Bronchial epithelial cell (primary cell): ENCODE measurements at regions not wholly inside any gene's neighbourhood (a gene's known extent, or its start where the extent isn't known, plus 50 kb on each side); places are given as distances from the start of the nearest gene placed in this dataset.
A peak's percentile ranks its signal among the peaks of the same experiment; 100 is the strongest.

ENCODE experiments used
- DNase-seq: peaks from one replicate; pipeline ENCODE4 v3.0.0-alpha.2; 2010; ENCODE audit warnings: low read depth
- FAIRE-seq: peaks from 2 replicates; lab custom pipeline; 2011; peaks lifted over from hg19 to GRCh38; lab: Jason Lieb, UNC
- H3K27me3 ChIP-seq: 2 replicates; pipeline ENCODE4 v1.5.1; 2011; ENCODE audit warnings: low read length; ENCODE audit not compliant: control insufficient read depth, insufficient read depth
- H3K36me3 ChIP-seq: 2 replicates; pipeline ENCODE4 v1.5.1; 2011; ENCODE audit warnings: low read length; ENCODE audit not compliant: control insufficient read depth, insufficient read depth
- H3K4me3 ChIP-seq: 2 replicates; pipeline ENCODE4 v1.5.1; 2011; ENCODE audit warnings: mild to moderate bottlenecking, low read depth, low read length, control low read depth
- TF ChIP-seq, protein P1 (sequence below): IDR thresholded peaks from 2 replicates; pipeline ENCODE4 v1.5.1; 2011; ENCODE audit warnings: mild to moderate bottlenecking, moderate library complexity, low read length, control low read depth, inconsistent platforms; ENCODE audit not compliant: insufficient read depth, severe bottlenecking

DNA sequence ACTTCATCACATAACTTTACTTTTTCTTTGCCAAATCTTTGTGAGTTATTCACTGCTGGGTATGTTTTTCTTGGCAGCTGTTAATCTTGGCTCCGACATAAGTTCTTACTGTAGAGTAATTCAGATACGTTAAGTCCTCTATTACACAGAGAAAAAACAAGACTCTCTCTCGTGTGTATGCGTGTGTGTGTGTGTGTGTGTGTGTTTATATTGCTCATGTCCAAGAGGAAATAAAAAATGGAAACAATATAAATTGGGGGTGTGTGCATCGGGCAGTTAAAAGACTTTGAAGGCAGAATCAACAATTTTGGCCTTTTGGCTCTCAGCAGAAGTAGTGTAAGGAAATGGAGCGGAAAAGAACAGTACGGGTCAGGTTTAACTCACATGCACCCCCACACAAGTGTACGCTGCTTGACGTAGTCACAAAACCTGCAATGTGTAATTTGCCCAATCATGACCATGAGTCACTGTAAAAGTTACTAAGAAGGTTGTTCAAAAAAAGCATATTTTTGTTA lies 67.2 kb upstream of the IFNE start:
- Histone ChIP-seq H3K27me3 (no peaks in the 10 kb centered on the region), H3K36me3 (peaks cover 3% of the 10 kb centered on the region), H3K4me3 (peak overlapping the region; percentile 14)
- TF ChIP-seq, protein P1, sequence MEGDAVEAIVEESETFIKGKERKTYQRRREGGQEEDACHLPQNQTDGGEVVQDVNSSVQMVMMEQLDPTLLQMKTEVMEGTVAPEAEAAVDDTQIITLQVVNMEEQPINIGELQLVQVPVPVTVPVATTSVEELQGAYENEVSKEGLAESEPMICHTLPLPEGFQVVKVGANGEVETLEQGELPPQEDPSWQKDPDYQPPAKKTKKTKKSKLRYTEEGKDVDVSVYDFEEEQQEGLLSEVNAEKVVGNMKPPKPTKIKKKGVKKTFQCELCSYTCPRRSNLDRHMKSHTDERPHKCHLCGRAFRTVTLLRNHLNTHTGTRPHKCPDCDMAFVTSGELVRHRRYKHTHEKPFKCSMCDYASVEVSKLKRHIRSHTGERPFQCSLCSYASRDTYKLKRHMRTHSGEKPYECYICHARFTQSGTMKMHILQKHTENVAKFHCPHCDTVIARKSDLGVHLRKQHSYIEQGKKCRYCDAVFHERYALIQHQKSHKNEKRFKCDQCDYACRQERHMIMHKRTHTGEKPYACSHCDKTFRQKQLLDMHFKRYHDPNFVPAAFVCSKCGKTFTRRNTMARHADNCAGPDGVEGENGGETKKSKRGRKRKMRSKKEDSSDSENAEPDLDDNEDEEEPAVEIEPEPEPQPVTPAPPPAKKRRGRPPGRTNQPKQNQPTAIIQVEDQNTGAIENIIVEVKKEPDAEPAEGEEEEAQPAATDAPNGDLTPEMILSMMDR: no peak
- DNase-seq: peak; percentile 92
- FAIRE-seq: peak; percentile 47

- peaks cover 3% of the 10 kb centered on the region for H3K36me3 ChIP-seq
- TF ChIP-seq, protein P1: no peak
- H3K27me3 ChIP-seq: no peaks in the 10 kb centered on the region
- FAIRE-seq (no peak), DNase-seq (no peak)
- H3K4me3 ChIP-seq: peak overlapping the region; percentile 14
Measured at GRCh38 chr9:21549890-21550289, 67.8 kb upstream of the IFNE start.

- no peaks in the 10 kb centered on the region for H3K36me3 ChIP-seq
- H3K27me3 ChIP-seq: no peaks in the 10 kb centered on the region
- TF ChIP-seq, protein P1: no peak
- H3K4me3 ChIP-seq: peak overlapping the region; percentile 14
- DNase-seq: no peak
- no peak for FAIRE-seq
Measured at GRCh38 chr9:21550392-21550791, 68.3 kb upstream of the IFNE start.

- TF ChIP-seq, protein P1: no peak
- Histone ChIP-seq H3K27me3 (no peaks in the 10 kb centered on the region), H3K36me3 (no peaks in the 10 kb centered on the region), H3K4me3 (peak overlapping the region; percentile 13)
- FAIRE-seq: no peak
- no peak for DNase-seq
Measured at GRCh38 chr9:21551401-21551800, 69.3 kb upstream of the IFNE start.

DNA sequence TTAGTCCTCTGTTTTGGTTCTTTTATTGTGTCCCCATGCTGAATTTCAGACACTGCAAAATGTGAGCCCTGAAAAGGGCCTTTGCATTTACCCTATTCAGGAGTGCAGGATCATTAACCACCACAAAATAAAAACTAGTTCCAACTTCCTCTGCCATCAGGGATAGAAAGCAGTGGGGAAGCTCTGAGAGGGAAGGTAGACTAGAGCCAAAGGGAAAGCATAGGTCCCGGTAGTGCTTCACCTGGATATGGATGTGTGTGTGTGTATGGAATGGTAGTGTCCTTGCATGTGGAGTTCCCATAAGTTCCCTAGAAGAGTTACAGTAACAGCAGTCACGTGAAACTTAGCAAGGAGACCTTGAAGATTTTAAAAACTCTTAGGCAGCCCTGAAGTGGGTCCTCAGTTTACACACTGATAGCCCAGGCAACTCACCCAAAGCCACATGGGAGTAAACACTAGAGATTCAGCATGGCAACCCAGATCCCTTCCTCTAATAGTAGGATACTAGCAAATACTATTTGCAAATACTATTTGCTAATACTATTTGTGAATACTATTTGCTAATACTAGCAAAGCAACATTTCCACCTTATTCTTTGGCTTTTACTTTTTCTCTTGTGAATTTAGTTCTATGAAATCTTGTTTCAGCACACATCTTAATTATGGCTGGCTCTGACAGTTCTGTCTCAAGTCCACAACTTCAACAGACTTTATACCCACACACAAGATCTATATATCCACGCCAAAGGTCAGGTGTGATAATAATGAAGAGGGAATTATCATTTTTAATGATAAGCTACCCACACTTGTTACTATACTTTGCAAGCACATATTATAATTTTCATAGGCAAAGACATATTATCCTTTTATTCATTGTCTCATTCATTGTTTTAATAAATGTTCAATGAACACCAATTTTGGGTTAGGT lies 70.4 kb upstream of the IFNE start:
- Histone ChIP-seq H3K4me3 (peak overlapping the region; percentile 29), H3K27me3 (no peaks in the 10 kb centered on the region), H3K36me3 (no peaks in the 10 kb centered on the region)
- TF ChIP-seq, protein P1: no peak
- no peak for FAIRE-seq
- no peak for DNase-seq
